CD4-positive, alpha-beta T cell treated with Interleukin-21 for 1 hour (primary cell): ENCODE measurements at regions not wholly inside any gene's neighbourhood (a gene's known extent, or its start where the extent isn't known, plus 50 kb on each side); places are given as distances from the start of the nearest gene placed in this dataset.
"Not testable (repeated sequence)": the region's sequence is repeated elsewhere in the genome, so short reads cannot be mapped to it uniquely, and the experiment has no call there.

Source experiments
- DNase-seq: peaks from one replicate; pipeline ENCODE4 v3.0.0-alpha.2; 2020

DNA sequence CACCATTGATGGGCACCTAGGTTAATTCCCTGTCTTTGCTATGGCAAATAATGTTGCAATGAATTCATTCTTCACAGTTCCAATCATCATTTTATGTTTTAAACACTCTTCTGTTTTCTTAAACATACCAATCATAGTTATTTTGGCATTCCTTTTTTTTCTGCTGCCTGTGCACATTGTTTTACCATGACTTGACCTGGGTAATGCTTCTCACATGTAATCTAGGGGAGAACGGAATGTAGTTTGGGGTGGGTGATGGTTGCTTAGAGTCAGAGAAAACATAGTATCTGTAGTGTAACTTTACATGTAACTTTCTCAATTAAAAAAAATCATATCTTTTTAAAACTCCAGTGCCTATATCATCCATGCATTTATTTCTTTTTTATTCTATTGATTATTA lies 1945.3 kb upstream of the RAG2 start:
- DNase-seq: no peak

DNA sequence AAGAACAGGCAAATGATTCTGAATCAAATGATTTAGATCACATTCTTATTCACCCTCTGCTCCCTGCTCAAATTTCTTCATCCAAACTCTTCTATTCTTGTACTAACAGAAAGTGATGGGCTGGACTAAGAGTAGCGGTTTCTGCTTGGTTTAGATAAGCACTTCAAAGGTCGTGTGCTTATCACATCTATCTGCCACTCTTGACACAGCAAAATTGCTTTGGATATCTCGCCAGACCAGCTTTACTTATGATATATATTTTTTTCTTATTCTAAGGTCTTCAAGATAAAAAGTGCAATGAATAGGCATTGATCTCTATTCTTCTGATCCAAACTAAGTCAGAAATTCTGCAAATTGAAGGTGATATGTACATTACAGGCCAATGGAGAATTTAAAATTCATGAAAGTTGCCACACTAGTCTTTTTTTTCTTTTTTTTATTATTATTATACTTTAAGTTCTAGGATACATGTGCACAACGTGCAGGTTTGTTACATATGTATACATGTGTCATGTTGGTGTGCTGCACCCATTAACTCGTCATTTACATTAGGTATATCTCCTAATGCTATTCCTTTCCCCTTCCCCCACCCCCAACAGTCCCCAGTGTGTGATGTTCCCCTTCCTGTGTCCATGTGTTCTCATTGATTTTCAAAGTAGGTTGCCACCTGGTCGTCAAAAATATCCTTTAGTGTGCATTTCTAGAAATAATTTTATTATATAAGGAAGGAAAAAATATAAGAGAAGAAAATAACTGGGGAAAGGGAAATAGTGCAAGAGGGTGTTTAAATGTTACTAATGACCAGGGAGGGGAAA lies 1941.0 kb upstream of the RAG2 start:
- DNase-seq: no peak

DNA sequence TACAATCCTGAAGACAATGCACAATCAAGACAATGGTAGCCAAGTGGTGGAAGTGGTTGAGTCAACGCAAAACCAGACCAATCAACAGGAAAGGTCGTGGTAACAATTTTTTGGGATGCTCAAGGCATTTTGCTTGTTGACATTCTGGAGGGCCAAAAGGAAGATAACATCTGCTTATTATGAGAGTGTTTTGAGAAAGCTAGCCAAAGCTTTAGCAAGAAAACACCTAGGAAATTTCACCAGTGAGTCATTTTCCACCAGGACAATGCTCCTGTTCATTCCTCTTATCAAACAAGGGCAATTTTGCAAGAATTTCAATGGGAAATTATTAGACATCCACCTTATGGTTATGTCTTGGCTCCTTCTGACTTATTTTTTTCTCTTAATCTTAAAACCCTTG lies 1932.2 kb upstream of the RAG2 start:
- DNase-seq: no peak

DNA sequence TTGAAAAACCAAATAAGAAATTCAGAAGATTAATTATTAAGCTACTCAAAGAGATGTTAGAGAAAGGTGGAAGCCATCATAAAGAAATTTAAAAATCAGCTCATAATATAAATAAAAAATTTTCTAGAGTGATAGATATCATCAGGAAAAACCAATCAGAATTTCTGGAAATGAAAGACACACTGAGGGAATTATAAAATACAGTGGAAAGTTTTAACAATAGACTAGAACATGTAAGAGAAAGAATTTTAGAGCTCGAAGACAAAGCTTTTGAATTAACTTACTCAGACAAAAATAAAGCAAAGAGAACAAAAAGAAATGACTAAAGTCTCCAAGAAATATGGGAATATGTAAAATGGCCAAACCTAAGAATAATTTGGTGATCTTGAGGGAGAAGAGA lies 1926.9 kb upstream of the RAG2 start:
- no peak for DNase-seq

DNA sequence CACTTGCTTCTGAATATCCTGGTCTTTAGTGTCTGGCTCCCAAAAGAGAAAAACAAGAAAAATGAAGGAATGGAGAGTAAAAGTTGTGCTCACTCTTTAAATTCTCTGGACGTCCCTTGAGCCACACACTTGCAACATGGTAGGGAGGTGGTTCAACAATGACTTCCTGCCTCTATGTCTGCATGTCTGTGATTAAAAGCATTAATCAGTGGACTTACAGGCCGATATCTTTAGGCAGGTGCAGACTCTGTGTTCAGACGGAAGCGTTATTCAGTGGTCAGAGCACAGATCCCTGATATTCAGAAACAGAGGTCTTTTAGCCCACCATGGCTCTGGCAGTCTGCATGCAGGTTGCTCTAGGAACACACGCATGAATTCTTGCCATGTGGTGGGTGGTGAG lies 1920.0 kb upstream of the RAG2 start:
- DNase-seq: no peak

DNA sequence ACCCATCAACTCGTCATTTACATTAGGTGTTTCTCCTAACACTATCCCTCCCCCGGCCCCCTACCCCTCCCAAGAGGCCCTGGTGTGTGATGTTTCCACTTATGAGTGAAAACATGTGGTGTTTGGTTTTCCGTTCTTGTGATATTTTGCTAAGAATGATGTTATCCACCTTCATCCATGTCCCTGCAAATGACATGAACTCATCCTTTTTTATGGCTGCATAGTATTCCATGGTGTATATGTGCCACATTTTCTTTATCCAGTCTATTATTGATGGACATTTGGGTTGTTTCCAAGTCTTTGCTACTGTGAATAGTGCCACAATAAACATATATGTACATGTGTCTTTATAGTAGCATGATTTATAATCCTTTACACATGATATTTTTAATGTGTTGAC lies 1914.8 kb upstream of the RAG2 start:
- DNase-seq: not testable (repeated sequence)

DNA sequence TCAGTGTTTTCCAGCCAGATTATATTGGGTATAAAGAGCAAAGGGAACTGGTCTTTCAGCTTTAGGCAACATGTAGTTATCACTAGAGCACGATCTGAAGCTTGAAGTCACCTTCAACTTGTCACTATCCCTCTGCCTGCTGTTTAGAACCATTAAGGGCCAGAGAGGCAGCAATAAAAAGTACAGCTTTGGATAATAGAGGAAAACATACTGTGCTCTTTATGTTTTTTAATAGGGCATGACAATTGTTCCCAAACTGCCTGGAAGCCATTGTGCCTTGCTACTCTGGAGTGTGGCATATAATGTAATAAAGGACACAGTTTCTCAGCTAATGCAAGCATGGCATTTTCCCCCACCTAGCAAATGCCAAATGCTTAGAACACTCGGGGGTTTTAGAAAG lies 1912.0 kb upstream of the RAG2 start:
- no peak for DNase-seq

DNA sequence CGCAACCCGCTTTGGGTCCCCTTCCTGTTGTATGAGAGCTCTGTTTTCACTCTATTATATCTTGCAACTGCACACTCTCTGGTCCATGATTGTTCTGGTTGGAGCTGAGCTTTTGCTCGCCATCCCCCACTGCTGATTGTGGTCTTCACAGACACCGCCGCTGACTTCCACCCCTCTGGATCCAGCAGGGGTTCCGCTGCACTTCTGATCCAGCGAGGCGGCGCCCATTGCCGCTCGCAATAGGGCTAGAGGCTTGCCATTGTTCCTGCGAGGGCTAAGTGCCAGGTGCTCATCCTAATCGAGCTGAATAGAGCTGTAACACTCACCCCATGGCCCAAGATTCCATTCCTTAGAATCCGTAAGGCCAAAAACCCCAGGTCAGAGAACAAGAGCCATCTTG lies 1905.8 kb upstream of the RAG2 start:
- no peak for DNase-seq

DNA sequence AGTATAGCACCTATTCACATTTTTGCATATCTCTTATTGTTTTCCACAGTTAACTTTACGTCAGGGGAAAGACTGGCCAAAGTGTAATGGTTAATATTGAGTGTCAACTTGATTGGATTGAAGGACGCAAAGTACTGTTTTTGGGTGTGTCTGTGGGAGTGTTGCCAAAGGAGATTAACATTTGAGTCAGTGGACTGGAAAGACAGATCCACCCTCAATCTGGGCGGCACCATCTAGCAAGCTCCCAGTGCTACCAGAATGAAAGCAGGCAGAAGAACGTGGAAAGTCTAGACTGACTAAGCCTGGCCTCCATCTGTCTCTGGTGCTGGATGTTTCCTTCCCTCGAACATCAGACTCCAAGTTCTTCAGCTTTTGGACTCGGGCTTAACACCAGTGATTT lies 1900.7 kb upstream of the RAG2 start:
- no peak for DNase-seq

DNA sequence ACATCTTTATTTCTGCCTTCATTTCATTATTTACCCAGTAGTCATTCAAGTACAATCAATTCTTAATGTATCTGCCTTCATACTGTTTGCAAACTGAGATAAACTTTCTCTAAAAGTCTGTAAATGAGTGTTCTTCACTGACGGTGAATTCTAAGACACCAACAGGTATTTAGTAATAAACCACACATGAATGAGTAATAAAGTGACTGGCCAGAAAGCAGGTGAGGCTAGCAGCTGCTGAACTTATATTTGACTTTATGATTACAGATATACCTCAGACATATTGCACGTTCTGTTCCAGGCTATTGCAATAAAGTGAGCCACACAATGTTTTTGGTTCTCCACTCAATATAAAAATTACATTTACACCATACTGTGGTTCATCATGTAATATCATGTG lies 1894.0 kb upstream of the RAG2 start:
- DNase-seq: no peak

DNA sequence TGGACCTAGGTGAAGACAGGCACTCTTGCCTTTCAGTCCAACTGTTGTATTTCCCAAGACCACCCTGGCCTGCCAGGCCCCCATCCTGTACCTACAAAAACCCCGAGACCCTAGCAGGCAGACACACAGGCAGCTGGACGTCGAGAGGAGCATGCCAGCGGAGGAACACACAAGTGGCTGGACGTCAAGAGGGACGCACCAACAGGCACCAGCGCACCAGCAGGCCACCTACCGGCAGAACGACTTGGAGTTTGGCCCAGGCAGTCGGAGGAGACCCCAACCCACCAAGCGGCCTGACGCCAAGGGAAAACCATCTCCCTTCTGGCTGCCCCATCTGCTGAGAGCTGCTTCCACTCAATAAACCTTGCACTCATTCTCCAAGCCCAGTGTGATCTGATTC lies 1883.4 kb upstream of the RAG2 start:
- no peak for DNase-seq

DNA sequence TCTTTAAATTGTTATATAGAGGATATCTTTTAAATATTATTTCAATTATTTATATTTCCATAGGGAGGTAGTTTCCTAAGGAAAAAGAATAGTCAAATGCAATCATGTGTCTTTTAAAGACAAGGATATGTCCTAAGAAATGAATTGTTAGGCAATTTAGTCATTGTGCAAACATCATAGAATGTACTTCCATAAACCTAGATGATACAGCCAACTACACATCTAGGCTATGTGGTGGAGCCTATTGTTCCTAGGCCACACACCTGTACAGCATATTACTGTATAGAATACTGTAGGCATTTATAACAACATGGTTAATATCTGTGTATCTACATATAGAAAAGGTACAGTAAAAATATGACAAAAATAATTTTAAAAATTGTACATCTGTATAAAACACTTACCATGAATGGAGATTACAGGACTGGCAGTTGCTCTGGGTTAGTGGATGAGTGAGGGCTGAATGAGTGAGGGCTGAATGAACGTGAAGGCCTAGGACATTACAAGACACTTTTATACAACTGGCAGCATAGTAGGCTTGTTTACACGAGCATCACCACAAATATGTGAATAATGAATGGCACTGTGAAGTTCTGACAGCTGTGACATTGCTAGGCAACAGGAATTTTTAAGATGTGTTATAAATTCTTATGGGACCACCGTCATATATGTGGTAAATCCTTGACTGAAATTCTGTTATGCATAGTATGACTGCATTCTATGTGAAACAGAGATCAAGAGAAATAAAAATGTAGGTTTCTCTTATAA lies 1879.0 kb upstream of the RAG2 start:
- no peak for DNase-seq

DNA sequence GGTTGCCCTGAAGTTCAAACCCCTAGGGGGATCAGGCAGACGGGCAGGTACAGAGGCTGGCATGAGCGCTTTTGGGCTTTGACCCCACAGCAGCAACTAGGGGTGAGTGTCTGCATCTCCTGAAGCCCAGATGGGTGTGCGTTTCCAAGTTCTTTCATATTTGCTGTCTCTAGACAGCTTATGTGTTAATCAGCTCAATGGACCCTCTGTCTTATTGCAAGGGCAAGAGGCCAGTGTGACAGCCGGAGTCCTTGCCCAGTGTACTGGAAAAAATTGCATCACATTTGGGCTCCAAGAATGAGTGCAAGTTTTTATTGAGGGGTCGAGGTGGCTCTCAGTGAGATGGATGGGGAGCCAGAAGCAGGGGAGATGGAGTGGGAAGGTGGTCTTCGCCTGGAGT lies 1863.7 kb upstream of the RAG2 start:
- no peak for DNase-seq

DNA sequence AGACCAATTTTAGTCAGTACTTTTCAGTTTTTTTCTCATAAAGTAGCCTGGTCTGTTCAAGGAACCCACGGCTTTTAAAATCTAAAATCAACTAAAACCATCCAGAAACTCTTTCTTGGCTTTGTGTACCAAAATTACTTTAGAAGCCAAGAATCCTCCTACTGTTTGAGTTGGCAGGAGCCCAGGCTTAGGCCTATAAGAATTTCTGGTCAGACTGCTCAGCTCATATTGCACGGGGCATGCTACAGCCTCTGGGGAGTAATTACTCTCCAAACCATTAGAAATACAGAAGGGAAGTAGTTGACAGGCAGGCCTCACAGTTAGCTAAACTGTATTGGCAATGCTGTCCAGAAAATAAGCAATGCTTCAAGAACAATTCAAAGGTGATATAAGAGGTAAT lies 1862.9 kb upstream of the RAG2 start:
- no peak for DNase-seq

DNA sequence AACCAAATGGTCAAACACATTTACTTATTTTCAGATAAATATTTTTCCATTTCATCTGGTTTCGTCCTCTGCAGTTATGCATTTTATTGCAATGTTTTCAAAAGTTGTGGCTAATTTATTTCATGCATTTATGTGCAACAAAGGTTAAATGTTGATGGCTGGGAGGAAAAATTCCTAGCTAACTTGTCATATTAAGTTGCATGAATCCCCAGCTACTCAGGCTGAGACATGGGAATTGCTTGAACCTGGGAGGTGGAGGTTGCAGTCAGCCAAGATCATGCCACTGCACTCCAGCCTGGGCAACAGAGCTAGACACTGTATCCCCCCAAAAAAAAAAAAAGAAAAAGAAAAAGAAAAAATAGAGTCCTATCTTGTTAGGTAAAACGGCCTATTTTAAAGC lies 1862.4 kb upstream of the RAG2 start:
- DNase-seq: no peak

DNA sequence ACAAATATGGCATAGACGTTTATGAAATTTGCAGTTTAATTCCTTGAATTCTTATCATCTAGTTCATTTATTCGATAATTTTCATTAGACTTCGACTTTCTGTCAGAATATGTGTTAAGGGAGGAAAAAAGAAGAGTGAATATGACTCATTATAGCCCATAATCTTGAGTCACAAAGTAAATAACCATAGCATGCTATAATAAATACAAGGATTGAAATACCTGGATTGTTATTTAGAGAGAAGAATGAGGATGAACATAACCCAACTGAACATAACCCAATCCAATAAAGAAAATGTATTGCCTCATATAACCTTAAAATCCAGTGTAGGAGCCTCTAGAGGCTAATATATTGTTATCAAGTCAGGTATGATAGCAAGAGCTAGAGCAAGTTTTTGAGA lies 1858.3 kb upstream of the RAG2 start:
- no peak for DNase-seq

DNA sequence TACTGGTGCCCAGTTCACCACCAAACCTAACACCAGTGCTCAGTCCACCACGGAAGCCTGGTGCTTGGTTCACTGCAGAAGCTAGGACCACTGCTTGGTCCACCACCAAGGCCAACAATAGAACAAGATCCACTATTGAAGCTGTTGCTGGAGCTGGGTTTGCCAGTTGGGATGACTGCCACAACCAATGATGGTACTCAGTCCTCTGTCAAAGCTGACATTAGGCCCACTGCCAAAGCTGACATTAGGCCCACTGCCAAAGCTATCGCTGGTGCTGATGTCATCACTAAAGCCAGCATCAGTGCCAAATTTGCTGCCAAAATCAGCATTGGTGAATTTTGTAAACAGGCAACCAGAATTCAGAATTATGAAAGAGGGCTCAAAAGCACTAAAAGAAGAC lies 1850.2 kb upstream of the RAG2 start:
- DNase-seq: no peak

DNA sequence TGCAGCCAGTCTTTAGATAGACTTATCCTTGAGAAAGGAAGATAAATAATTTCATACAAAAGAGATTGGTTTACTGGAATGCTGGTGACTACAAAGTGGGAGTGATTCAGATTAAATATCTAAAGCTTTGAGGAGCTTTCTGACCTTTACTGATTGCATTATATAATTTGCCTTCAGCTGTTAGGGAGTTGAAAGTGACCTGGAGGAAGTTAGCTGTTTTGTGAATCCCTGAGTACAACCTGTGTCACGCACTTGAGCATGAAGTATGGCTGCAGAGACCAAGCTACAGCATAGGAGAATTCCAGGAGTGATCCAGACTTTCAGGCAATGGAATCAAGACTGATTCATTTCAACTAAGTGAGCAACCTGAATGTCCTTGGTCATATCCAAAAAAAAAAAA lies 1848.3 kb upstream of the RAG2 start:
- no peak for DNase-seq

DNA sequence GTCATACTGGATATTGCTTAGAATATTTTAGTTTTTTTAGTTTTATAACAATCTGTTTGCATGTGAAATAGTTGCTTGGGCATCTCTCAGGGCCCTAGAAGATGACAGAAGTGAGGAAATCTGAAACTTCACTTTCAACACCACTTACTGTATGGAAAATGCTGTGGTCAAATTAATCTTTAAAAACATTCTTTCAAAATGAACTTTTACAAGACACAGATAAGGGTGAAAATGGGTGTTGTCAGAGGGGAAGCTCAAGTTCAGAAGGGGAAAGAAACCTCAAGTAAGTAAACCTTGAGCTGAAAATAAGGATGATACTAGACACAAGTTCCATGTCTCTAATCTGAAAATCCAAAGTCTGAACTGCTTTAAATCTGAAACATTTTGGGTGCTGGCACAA lies 1840.1 kb upstream of the RAG2 start:
- no peak for DNase-seq

DNA sequence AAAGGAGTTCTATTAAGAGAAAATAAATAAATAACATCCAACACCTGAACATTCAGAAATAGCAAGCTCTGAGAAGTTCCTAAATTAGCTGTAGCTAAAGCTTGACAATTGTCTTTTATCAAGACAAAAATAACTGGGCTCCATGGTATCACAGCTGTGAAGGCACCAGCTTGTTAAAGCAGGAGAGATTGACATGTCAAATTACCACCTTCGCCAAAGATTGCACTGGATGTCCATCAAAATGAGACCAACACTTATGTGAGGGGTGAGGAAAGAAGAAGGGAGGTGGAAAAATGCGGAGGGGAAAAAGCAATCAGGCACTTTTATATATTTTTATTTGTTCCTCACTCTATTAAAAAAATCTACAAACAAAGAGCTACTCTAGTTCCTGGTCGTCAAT lies 1827.5 kb upstream of the RAG2 start:
- DNase-seq: no peak

DNA sequence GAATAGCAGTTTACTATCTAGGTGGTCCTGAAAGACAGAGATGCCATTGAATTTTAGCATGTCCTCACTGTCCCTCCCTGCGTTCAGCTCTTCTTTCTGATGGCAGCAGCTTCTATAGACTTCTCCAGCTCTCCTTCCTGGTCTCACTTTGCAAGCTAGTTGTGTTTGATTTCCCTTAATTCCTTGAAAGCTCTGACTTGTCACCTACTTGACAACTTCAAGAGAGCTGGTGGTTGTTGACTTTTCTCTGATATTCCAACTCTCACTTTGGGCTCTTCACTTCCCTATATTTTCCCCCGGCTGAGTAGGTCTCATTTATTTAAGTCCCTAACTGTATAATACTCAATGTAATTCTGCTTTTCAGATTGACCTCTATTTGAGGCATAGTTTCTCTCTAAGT lies 1825.0 kb upstream of the RAG2 start:
- DNase-seq: no peak

DNA sequence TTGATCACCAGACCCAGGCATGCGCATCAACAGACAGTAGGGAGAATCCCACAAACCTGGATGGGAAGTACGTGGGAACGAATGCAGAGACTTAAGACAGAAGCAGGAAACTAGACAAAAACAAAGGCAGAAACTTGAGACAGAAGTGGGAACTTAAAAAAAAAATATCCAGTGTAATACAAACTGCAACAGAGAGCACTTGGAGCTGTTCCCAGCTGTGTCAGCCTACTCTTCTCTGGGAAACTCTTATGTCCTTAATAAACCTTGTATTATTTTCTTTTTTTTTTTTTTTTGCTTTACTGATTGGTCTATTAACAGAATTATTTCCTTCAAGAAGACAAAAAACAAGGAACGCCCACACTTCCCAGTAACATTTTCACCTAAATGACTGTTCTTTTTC lies 1818.1 kb upstream of the RAG2 start:
- no peak for DNase-seq

DNA sequence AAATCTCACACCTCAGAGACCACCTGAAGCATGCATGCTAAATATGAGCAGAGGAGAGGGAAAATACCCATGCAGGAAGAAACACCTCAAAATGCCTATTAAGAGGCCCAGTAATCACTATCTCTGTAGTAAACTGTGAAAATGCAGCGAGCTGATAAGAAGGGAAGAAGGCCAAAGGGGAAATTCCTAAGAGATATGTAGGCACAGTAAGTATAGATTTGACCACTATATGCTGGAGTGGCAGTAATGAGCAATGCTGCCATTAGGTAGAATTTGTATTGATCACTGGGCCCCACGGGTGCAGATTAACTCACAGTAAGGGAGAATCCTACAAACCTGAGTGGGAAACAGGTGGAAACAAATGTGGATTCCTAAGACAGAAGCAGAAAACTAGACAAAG lies 1813.1 kb upstream of the RAG2 start:
- DNase-seq: no peak

DNA sequence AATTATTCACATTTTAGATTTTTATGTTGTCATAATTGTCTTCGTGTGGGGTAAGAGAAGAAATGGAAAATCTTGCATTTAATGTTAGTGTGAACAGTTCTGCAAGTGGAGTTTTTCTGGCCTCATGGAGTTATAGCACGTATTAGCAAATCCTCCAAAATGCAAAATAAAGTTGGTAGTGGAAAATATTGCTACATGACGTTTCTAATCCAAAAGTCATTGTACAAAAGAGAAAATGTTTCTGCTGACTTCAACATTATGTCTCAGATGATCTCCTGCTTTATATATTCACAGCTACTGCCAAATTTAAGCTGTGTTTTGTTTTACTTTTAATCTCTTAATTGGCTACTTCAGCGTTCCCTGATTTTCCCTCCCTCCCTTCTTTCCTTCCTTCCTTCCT lies 1804.0 kb upstream of the RAG2 start:
- DNase-seq: no peak

DNA sequence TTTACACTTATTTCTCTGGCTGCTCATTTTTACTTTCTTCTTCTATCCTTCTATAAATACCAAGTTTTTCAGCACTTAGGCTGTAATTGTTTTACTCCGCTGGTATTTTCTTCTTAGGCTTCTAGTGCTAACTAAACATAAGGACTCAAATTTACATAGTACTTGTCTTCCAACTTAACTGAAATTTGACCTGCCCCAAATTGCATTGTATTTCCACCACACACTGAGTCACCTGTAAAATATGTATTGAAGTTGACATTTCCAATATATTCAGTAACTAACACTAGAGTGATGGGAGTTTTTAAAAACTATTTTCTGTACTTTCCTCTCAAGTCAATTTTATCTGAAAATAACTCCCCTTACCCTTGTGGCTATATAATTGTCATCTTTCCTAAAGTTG lies 1794.1 kb upstream of the RAG2 start:
- no peak for DNase-seq
